HepG2 (cell line): ENCODE measurements at regions not wholly inside any gene's neighbourhood (a gene's known extent, or its start where the extent isn't known, plus 50 kb on each side); places are given as distances from the start of the nearest gene placed in this dataset.

ENCODE experiments used
- ZNF577 ChIP-seq: sonication (generic); formaldehyde crosslinking; IDR thresholded peaks from 2 replicates; pipeline ENCODE4 v1.4.0; 2020; ENCODE audit warnings: mild to moderate bottlenecking, low read depth, missing genetic modification reagents, borderline replicate concordance
- small RNA-seq, 3 experiments: library from RNA; depleted of rRNA; stranded (forward); fragments of <200 nt; gene quantifications; one replicate each; pipeline ENCODE3, GENCODE V24; 2012; ENCODE audit warnings: low read depth in 2 of 3, low replicate concordance in 1 of 3; ENCODE audit not compliant: insufficient read length in 3 of 3, insufficient read depth in 2 of 3

GRCh38 chr14:76919431-76920330 is 93.5 kb downstream of the LRRC74A start (continued):
- TF ChIP-seq ZNF577 (CRISPR knock-in tag), result no peak

Small RNA genes in the stretch of these regions (small RNA-seq; reads per million reads assigned to genes)
- 0 reads per million in 3 experiments for gene RN7SL356P
